ENCODE measurements at regions not wholly inside any gene's neighbourhood (a gene's known extent, or its start where the extent isn't known, plus 50 kb on each side); places are given as distances from the start of the nearest gene placed in this dataset.

GRCh38 chr1:187836557-187836956, 1007.8 kb downstream of the PLA2G4A start:
- Histone ChIP-seq H3K9me3 (no peaks in the 10 kb centered on the region), H3K36me3 (no peaks in the 10 kb centered on the region), H3K4me3 (no peak overlapping the region), H3K27ac (no peak overlapping the region), H3K4me1 (peaks cover 0 to 15% (median 3%) of the 10 kb centered on the region in 4 donors), H3K27me3 (no peaks in the 10 kb centered on the region)
- DNase-seq: no peak
- no peak for ATAC-seq
- TF ChIP-seq POLR2A (IDR thresholded peaks at IDR 0.05) (no peak), CTCF (IDR thresholded peaks at IDR 0.05) (no peak)
- intact Hi-C loops (cut with DNase I): no loop called here
- WGBS (ENCODE audit: insufficient coverage, low coverage, low lambda C conversion rate, missing lambda C conversion rate): 85% methylated on average over 6 of the region's 12 CpGs

- Histone ChIP-seq H3K36me3 (no peaks in the 10 kb centered on the region), H3K4me3 (no peak overlapping the region), H3K9me3 (no peaks in the 10 kb centered on the region), H3K4me1 (peaks cover 0 to 15% (median 3%) of the 10 kb centered on the region in 4 donors), H3K27ac (no peak overlapping the region), H3K27me3 (no peaks in the 10 kb centered on the region)
- intact Hi-C loops (cut with DNase I): no loop called here
- no peak for TF ChIP-seq POLR2A (IDR thresholded peaks at IDR 0.05)
- no peak for TF ChIP-seq CTCF (IDR thresholded peaks at IDR 0.05)
- 9% methylated on average over 2 of the region's 2 CpGs for WGBS (ENCODE audit: insufficient coverage, low coverage, low lambda C conversion rate, missing lambda C conversion rate)
- no peak for DNase-seq
- ATAC-seq: peak; percentile 74 to 98 (median 92)
Observed at GRCh38 chr1:187837787-187838186, 1009.0 kb downstream of the PLA2G4A start.

GRCh38 chr1:187838335-187839293, 1009.9 kb downstream of the PLA2G4A start:
- H3K36me3 ChIP-seq: no peaks in the 10 kb centered on the region
- no peak overlapping the region for H3K4me3 ChIP-seq
- peaks cover 0 to 15% (median 3%) of the 10 kb centered on the region in 4 donors for H3K4me1 ChIP-seq
- DNase-seq: no peak
- intact Hi-C loops (cut with DNase I): no loop called here
- no peak for TF ChIP-seq POLR2A (IDR thresholded peaks at IDR 0.05)
- no peak for TF ChIP-seq CTCF (IDR thresholded peaks at IDR 0.05)
- H3K9me3 ChIP-seq: no peaks in the 10 kb centered on the region
- WGBS (ENCODE audit: insufficient coverage, low coverage, low lambda C conversion rate, missing lambda C conversion rate): 35% methylated on average over 7 of the region's 7 CpGs
- H3K27ac ChIP-seq: peak overlapping the region in 1 of 3 donors; percentile 16
- ATAC-seq: peak in 3 of 4 donors; percentile 51 to 68 (median 64)
- H3K27me3 ChIP-seq: no peaks in the 10 kb centered on the region

GRCh38 chr1:187839873-187840272, 1011.1 kb downstream of the PLA2G4A start:
- DNase-seq (no peak), ATAC-seq (no peak)
- Histone ChIP-seq H3K27me3 (no peaks in the 10 kb centered on the region), H3K4me1 (peaks cover 0 to 15% (median 3%) of the 10 kb centered on the region in 4 donors), H3K9me3 (no peaks in the 10 kb centered on the region), H3K36me3 (no peaks in the 10 kb centered on the region), H3K27ac (no peak overlapping the region), H3K4me3 (no peak overlapping the region)
- 63% methylated on average over 2 of the region's 2 CpGs for WGBS (ENCODE audit: insufficient coverage, low coverage, low lambda C conversion rate, missing lambda C conversion rate)
- TF ChIP-seq POLR2A (IDR thresholded peaks at IDR 0.05) (no peak), CTCF (IDR thresholded peaks at IDR 0.05) (no peak)
- intact Hi-C loops (cut with DNase I): no loop called here

All from right lobe of liver (tissue), 6 donors.